ENCODE measurements at regions not wholly inside any gene's neighbourhood (a gene's known extent, or its start where the extent isn't known, plus 50 kb on each side); places are given as distances from the start of the nearest gene placed in this dataset.

- TF ChIP-seq OVOL3 (tag by site-specific recombination; IDR thresholded peaks at IDR 0.05) (peak; percentile 77; the same call in 1 of the 2 replicates), KLF7 (tag by site-specific recombination; IDR thresholded peaks at IDR 0.05; ENCODE audit: borderline replicate concordance) (0 out of 2 replicates have a peak, but pooled peaks have one; percentile 28), ZNF488 (tag by site-specific recombination; IDR thresholded peaks at IDR 0.05) (0 out of 2 replicates have a peak, but pooled peaks have one; percentile 43), BCL11A (tag by site-specific recombination; IDR thresholded peaks at IDR 0.05; ENCODE audit: low read depth) (peak; percentile 44; the same call in 1 of the 2 replicates), ZIC2 (tag by site-specific recombination; IDR thresholded peaks at IDR 0.05) (0 out of 2 replicates have a peak, but pooled peaks have one; percentile 19), FEZF1 (tag by site-specific recombination; IDR thresholded peaks at IDR 0.05) (peak; percentile 90), ZBTB44 (tag by site-specific recombination; IDR thresholded peaks at IDR 0.05) (peak; percentile 78), ZNF37A (tag by site-specific recombination; IDR thresholded peaks at IDR 0.05) (no peak), ZXDB (tag by site-specific recombination; IDR thresholded peaks at IDR 0.05) (peak; percentile 90), ZNF10 (tag by site-specific recombination; IDR thresholded peaks at IDR 0.05) (peak; percentile 52), PRDM4 (tag by site-specific recombination; IDR thresholded peaks at IDR 0.05) (peak; percentile 92), ZSCAN30 (tag by site-specific recombination; IDR thresholded peaks at IDR 0.05) (peak; percentile 74)
Observed at GRCh38 chr11:93279851-93280347, 50.6 kb upstream of the DEUP1 start (continued).

All from HEK293 (cell line).